Upper lobe of left lung (tissue), 6 donors: ENCODE measurements at regions not wholly inside any gene's neighbourhood (a gene's known extent, or its start where the extent isn't known, plus 50 kb on each side); places are given as distances from the start of the nearest gene placed in this dataset.
"Not testable (repeated sequence)": the region's sequence is repeated elsewhere in the genome, so short reads cannot be mapped to it uniquely, and the experiment has no call there.

ENCODE experiments used
- ATAC-seq, 2 donors: fragments of 200-7000 bp; cut with Tn5 transposase; one replicate each; pipeline ENCODE4 v1.9.1; 2022; ENCODE audit warnings: mild to moderate bottlenecking in 2 of 2, moderate library complexity in 2 of 2; ENCODE audit not compliant: low FRiP score in 2 of 2
- DNase-seq, 2 donors: peaks; one replicate each; pipeline ENCODE4 v3.0.0-alpha.2; 2019 to 2020
- H3K27ac ChIP-seq, 4 donors: fragments of 200-600 bp; sonication (generic); one replicate each; pipeline ENCODE4 v1.5.1; 2016 to 2019
- H3K27me3 ChIP-seq, 4 donors: fragments of 200-600 bp; sonication (generic); one replicate each; pipeline ENCODE4 v1.5.1; 2017 to 2019
- H3K36me3 ChIP-seq, 4 donors: fragments of 200-600 bp; sonication (generic); one replicate each; pipeline ENCODE4 v1.5.1; 2016 to 2019
- H3K4me1 ChIP-seq, 4 donors: fragments of 200-600 bp; sonication (generic); one replicate each; pipeline ENCODE4 v1.5.1; 2018 to 2019
- H3K4me3 ChIP-seq, 4 donors: fragments of 200-600 bp; sonication (generic); one replicate each; pipeline ENCODE4 v1.5.1; 2017 to 2019; ENCODE audit warnings: mild to moderate bottlenecking in 2 of 4, moderate library complexity in 1 of 4
- H3K9me3 ChIP-seq, 4 donors: fragments of 200-600 bp; sonication (generic); one replicate each; pipeline ENCODE4 v1.5.1; 2018 to 2019
- EP300 ChIP-seq, 4 donors: sonication (generic); formaldehyde crosslinking; IDR thresholded peaks; one replicate each; pipeline ENCODE4 v1.5.1; 2017; ENCODE audit warnings: antibody characterized with exemption in 4 of 4, control low read depth in 2 of 4
- POLR2A ChIP-seq, 4 donors: fragments of 450-650 bp; IDR thresholded peaks; one replicate each; pipeline ENCODE4 v1.5.1; 2016 to 2017; ENCODE audit warnings: antibody characterized with exemption in 4 of 4, mild to moderate bottlenecking in 2 of 4
- POLR2AphosphoS5 ChIP-seq, 2 donors: sonication (generic); formaldehyde crosslinking; IDR thresholded peaks; one replicate each; pipeline ENCODE4 v1.5.1; 2017; ENCODE audit warnings: antibody characterized with exemption in 2 of 2
- WGBS, 2 donors: methylation state at CpG; one replicate each; pipeline ENCODE4 v1.1.5; 2017 to 2018; 5-methylcytosine and 5-hydroxymethylcytosine counted together
- TF ChIP-seq, protein P1 (sequence below), 6 experiments: fragments of 450-650 bp in 4 of 6; fragments of 200-600 bp in 2 of 6; sonication (generic) in 2 of 6; IDR thresholded peaks; one replicate each; pipeline ENCODE4 v1.5.1; 2016 to 2019; ENCODE audit warnings: antibody characterized with exemption in 6 of 6
- donor health status: DM: no; HTN: no; CAD: no; lungs with moderate emphysema.
- donor health status: DM: no; HTN: yes; CAD: no; lungs with severe emphysema.

DNA sequence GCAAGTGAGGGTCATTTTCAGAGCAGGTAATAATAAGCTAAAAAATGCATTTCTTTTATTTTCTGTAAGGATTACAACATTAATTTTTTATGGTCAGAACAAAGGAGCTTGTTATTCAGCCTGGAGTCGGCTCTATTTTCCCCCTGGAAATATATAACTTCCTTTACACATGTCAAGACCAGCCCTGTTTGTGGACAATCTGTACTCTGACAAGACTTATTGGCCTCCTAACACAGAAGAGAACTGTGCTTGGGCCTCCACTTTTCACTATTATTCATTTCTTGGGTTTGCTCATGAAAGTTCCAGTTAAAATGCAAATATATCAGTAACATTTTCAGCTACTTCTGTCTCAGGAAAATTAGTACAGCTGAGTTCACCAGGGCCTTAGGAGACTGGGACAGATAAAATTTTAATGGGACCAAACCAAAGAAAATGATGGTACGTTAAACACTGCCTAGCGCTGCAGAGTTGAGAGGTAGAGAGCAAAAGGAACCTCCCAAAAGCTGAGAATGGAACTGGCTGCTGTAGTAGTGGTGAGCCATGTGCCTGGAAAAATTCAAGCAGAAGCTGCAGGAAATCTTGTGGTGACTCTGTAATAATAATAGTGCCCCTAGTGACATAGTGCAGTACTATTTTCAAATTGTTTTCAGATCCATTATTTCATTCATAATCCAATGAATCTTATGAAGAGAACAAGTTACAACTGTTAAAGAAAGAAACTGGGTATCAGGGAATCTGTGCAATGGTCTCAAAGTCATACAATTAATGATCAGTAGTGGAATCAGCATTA is 227.2 kb upstream of the KIAA1217 start:
- 81 to 87% methylated on average over 3 of the region's 3 CpGs for WGBS, 2 donors

DNA sequence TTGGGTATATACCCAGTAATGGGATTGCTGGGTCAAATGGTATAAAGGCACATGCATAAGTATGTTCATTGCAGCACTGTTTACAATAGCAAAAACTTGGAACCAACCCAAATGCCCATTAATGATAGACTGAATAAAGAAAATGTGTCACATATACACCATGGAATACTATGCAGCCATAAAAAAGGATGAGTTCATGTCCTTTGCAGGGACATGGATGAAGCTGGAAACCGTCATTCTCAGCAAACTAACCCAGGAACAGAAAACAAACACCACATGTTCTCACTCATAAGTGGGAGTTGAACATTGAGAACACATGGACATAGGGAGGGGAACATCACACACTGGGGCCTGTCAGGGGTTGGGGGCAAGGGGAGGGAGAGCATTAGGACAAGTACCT is 224.5 kb upstream of the KIAA1217 start:
- not testable (repeated sequence) for ATAC-seq, H3K4me1 ChIP-seq, H3K9me3 ChIP-seq, H3K36me3 ChIP-seq, H3K27me3 ChIP-seq, H3K27ac ChIP-seq, DNase-seq, H3K4me3 ChIP-seq
- 79 to 87% methylated on average over 1 of the region's 1 CpG for WGBS, 2 donors

More for the DNA sequence above, 227.2 kb upstream of the KIAA1217 start:
- Histone ChIP-seq H3K27me3 (no peaks in the 10 kb centered on the region), H3K4me1 (no peaks in the 10 kb centered on the region), H3K27ac (no peak overlapping the region), H3K36me3 (no peaks in the 10 kb centered on the region), H3K4me3 (no peak overlapping the region), H3K9me3 (no peaks in the 10 kb centered on the region)
- DNase-seq = no peak
- no peak for TF ChIP-seq EP300 (IDR thresholded peaks at IDR 0.05)
- no peak for TF ChIP-seq POLR2A (IDR thresholded peaks at IDR 0.05)
- TF ChIP-seq POLR2AphosphoS5 (IDR thresholded peaks at IDR 0.05) = no peak
- TF ChIP-seq, protein P1, sequence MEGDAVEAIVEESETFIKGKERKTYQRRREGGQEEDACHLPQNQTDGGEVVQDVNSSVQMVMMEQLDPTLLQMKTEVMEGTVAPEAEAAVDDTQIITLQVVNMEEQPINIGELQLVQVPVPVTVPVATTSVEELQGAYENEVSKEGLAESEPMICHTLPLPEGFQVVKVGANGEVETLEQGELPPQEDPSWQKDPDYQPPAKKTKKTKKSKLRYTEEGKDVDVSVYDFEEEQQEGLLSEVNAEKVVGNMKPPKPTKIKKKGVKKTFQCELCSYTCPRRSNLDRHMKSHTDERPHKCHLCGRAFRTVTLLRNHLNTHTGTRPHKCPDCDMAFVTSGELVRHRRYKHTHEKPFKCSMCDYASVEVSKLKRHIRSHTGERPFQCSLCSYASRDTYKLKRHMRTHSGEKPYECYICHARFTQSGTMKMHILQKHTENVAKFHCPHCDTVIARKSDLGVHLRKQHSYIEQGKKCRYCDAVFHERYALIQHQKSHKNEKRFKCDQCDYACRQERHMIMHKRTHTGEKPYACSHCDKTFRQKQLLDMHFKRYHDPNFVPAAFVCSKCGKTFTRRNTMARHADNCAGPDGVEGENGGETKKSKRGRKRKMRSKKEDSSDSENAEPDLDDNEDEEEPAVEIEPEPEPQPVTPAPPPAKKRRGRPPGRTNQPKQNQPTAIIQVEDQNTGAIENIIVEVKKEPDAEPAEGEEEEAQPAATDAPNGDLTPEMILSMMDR (IDR thresholded peaks at IDR 0.05) = no peak
- no peak for ATAC-seq

DNA sequence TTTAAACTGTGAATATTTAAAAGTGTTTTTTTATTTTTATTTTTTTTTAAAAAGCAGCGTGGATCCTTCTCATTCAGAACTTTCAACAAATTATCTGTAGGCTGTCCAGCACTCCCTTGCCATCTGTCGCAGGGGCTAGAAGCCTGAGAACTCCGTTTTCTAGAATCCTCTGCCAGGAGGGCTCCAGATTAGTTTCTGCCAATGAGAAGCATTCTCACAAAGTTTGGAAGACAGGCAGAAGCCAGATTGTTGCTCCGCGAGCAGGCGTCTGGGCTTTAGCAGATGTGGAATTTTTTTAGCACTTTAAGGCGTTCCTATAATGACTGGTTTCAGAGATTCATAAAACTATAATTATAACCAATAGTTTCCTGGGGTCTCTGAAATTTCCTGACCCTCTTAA is 220.9 kb upstream of the KIAA1217 start:
- H3K27ac ChIP-seq = no peak overlapping the region
- no peaks in the 10 kb centered on the region for H3K36me3 ChIP-seq
- DNase-seq = no peak
- no peaks in the 10 kb centered on the region for H3K27me3 ChIP-seq
- H3K4me3 ChIP-seq = no peak overlapping the region
- TF ChIP-seq, protein P1 (IDR thresholded peaks at IDR 0.05) = no peak
- TF ChIP-seq EP300 (IDR thresholded peaks at IDR 0.05) = no peak
- no peak for TF ChIP-seq POLR2AphosphoS5 (IDR thresholded peaks at IDR 0.05)
- no peak for TF ChIP-seq POLR2A (IDR thresholded peaks at IDR 0.05)
- H3K4me1 ChIP-seq = no peaks in the 10 kb centered on the region
- no peaks in the 10 kb centered on the region for H3K9me3 ChIP-seq
- no peak for ATAC-seq
- WGBS, 2 donors = 90 to 93% methylated on average over 7 of the region's 7 CpGs

DNA sequence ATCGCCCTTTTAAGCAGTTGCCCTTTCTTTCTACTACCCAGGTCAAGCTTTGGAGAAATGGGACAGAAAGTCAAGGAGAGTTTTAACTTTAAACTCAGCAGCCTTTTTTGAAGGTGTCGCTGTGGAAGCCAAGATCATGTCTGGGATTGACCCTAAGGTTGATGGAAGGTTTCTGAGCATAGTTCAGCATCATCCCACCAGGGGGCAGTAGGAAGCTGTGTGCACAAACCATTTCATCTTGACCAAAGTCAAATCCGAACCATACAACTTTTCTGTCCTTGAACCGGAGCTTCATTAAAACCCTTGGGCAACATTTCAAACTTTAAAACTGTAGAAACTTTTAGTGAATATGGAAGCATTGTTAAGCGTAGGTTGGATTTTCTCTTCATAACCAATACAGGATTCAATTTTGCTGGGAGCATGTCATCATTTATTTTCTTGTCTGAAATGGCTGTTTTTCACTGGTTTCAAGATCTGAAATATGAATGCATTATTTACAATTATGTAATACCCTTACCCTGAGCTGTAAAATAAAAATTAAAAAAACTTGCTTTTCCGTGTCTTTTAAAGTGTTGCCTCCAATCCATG is 214.4 kb upstream of the KIAA1217 start:
- Histone ChIP-seq H3K4me1 (peaks cover 0 to 6% (median 0%) of the 10 kb centered on the region in 4 donors), H3K36me3 (no peaks in the 10 kb centered on the region), H3K4me3 (no peak overlapping the region), H3K9me3 (no peaks in the 10 kb centered on the region), H3K27ac (no peak overlapping the region), H3K27me3 (no peaks in the 10 kb centered on the region)
- ATAC-seq (peak in 1 of 2 donors; percentile 81), DNase-seq (peak in 1 of 2 donors; percentile 54)
- TF ChIP-seq, protein P1 (IDR thresholded peaks at IDR 0.05) = peak; percentile 62 to 77 (median 74)
- no peak for TF ChIP-seq POLR2AphosphoS5 (IDR thresholded peaks at IDR 0.05)
- TF ChIP-seq POLR2A (IDR thresholded peaks at IDR 0.05) = no peak
- no peak for TF ChIP-seq EP300 (IDR thresholded peaks at IDR 0.05)
- 35 to 36% methylated on average over 6 of the region's 6 CpGs for WGBS, 2 donors

DNA sequence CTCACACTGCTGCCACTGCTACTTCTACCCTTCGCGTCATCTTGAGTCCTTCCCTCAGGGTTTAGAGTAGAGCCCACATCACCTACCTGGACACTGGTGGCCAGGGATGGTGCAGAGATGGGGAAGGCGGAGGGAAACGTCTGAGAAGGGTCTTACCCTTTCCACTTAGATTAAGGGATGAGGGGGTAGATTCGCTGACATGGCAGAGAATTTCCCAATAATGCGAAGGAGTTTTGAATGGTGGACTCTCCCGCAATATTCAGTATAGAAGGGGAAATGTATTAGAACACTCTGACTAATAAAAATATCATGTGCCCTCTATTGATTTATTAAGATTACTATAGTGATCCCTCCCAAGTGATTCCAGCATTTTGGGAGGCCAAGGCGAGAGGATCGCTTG is 209.5 kb upstream of the KIAA1217 start:
- Histone ChIP-seq H3K9me3 (no peaks in the 10 kb centered on the region), H3K4me1 (peaks cover 0 to 6% (median 0%) of the 10 kb centered on the region in 4 donors), H3K36me3 (no peaks in the 10 kb centered on the region), H3K4me3 (no peak overlapping the region), H3K27ac (no peak overlapping the region), H3K27me3 (no peaks in the 10 kb centered on the region)
- TF ChIP-seq, protein P1 (IDR thresholded peaks at IDR 0.05) = no peak
- TF ChIP-seq EP300 (IDR thresholded peaks at IDR 0.05) (no peak), POLR2A (IDR thresholded peaks at IDR 0.05) (no peak), POLR2AphosphoS5 (IDR thresholded peaks at IDR 0.05) (no peak)
- 96% methylated on average over 9 of the region's 9 CpGs for WGBS, 2 donors
- no peak for ATAC-seq
- no peak for DNase-seq
